HCT116 (cell line): ENCODE measurements at regions not wholly inside any gene's neighbourhood (a gene's known extent, or its start where the extent isn't known, plus 50 kb on each side); places are given as distances from the start of the nearest gene placed in this dataset.
"Not testable (repeated sequence)": the region's sequence is repeated elsewhere in the genome, so short reads cannot be mapped to it uniquely, and the experiment has no call there.

Source experiments
- ATAC-seq: fragments of 200-7000 bp; cut with Tn5 transposase; 2 replicates; pipeline ENCODE4 v1.9.1; 2020; ENCODE audit warnings: mild to moderate bottlenecking, moderate library complexity
- BruUV-seq: library from RNA; stranded (reverse); fragments of 400-500 nt; replicated peaks from 2 replicates; lab custom pipeline; 2021; lab: Mats Ljungman, UMichigan
- CTCF ChIA-PET: fragments of 300-600 bp; sonication (Branson Sonifier 250); formaldehyde crosslinking; loops from one replicate; lab custom pipeline; 2021; ENCODE audit warnings: antibody characterized with exemption; lab: Charles Lee
- POLR2A ChIA-PET: fragments of 300-600, 350-600 bp; sonication (Branson Sonifier 250); formaldehyde crosslinking; loops from one replicate; lab custom pipeline; 2021; ENCODE audit warnings: antibody characterized with exemption; lab: Charles Lee
- RAD21 ChIA-PET, 2 experiments: fragments of 300-600 bp; sonication (Branson Sonifier 250); formaldehyde crosslinking; loops; one replicate each; lab custom pipeline; 2023; ENCODE audit warnings: low total read pairs in 2 of 2; ENCODE audit not compliant: uncharacterized antibody in 2 of 2, unreplicated experiment in 2 of 2, low non-redundant PET in 1 of 2; lab: Charles Lee
- DNase-seq: peaks from one replicate; pipeline ENCODE4 v3.0.0-alpha.2; 2010; ENCODE audit warnings: low read depth, low spot score
- H2AFZ ChIP-seq: fragments of 200-600 bp; shearing (Covaris generic), sonication (generic); 2 replicates; pipeline ENCODE4 v1.6.1; 2017; ENCODE audit warnings: low read depth, mixed run types, mixed read lengths, antibody characterized with exemption, low read length; ENCODE audit not compliant: poor library complexity, severe bottlenecking
- H3K27ac ChIP-seq: 2 replicates; pipeline ENCODE4 v1.5.1; 2012; ENCODE audit warnings: low read depth, low read length
- H3K27me3 ChIP-seq: fragments of 200-600 bp; sonication (generic); 2 replicates; pipeline ENCODE4 v1.6.1; 2016; ENCODE audit warnings: mixed run types, low read length, mixed read lengths; ENCODE audit not compliant: insufficient read depth
- H3K36me3 ChIP-seq, 2 experiments: fragments of 200-500 bp in 1 of 2; fragments of 200-600 bp in 1 of 2; sonication (Bioruptor generic) in 1 of 2; sonication (generic) in 1 of 2; 2 replicates each; pipeline versions ENCODE4 v1.5.1 to v1.6.1; 2014 to 2016; ENCODE audit warnings: low read length in 2 of 2, inconsistent platforms in 1 of 2, mixed read lengths in 1 of 2, mixed run types in 1 of 2; ENCODE audit not compliant: insufficient read depth in 2 of 2, control insufficient read depth in 1 of 2
- H3K4me1 ChIP-seq, 2 experiments: fragments of 200-600 bp in 1 of 2; sonication (generic) in 1 of 2; 2 replicates each; pipeline versions ENCODE4 v1.5.1 to v1.6.1; 2012 to 2017; ENCODE audit warnings: low read length in 2 of 2, inconsistent platforms in 1 of 2, mild to moderate bottlenecking in 1 of 2, mixed read lengths in 1 of 2, mixed run types in 1 of 2, moderate library complexity in 1 of 2; ENCODE audit not compliant: insufficient read depth in 2 of 2, control insufficient read depth in 1 of 2
- H3K4me2 ChIP-seq: fragments of 200-600 bp; sonication (generic); 2 replicates; pipeline ENCODE4 v1.6.1; 2017; ENCODE audit warnings: mixed run types, low read length, mixed read lengths
- H3K4me3 ChIP-seq, 2 experiments: fragments of 200-600 bp in 1 of 2; sonication (generic) in 1 of 2; replicated peaks in 1 of 2; 2 replicates each; pipeline ENCODE4 v1.5.1; 2011 to 2016; ENCODE audit warnings: low read length in 2 of 2, control low read depth in 1 of 2, low read depth in 1 of 2, mild to moderate bottlenecking in 1 of 2, mixed read lengths in 1 of 2, mixed run types in 1 of 2
- H3K79me2 ChIP-seq: fragments of 200-600 bp; sonication (generic); 2 replicates; pipeline ENCODE4 v1.6.1; 2017; ENCODE audit warnings: mild to moderate bottlenecking, mixed run types, low read length, moderate library complexity, mixed read lengths; ENCODE audit not compliant: insufficient read depth
- H3K9ac ChIP-seq: fragments of 200-600 bp; sonication (generic); 2 replicates; pipeline ENCODE4 v1.6.1; 2016; ENCODE audit warnings: low read length, mixed read lengths
- H3K9me2 ChIP-seq: fragments of 200-600 bp; sonication (generic), shearing (Covaris generic); 2 replicates; pipeline ENCODE4 v1.6.1; 2017; ENCODE audit warnings: mixed run types, mild to moderate bottlenecking, moderate library complexity; ENCODE audit not compliant: insufficient read depth
- H3K9me3 ChIP-seq, 2 experiments: fragments of 200-500 bp in 1 of 2; fragments of 200-600 bp in 1 of 2; sonication (Bioruptor generic) in 1 of 2; sonication (generic) in 1 of 2; 2 replicates each; pipeline ENCODE4 v1.6.1; 2014 to 2017; ENCODE audit warnings: low read length in 2 of 2, mixed read lengths in 2 of 2, inconsistent platforms in 1 of 2, low read depth in 1 of 2, mild to moderate bottlenecking in 1 of 2, mixed run types in 1 of 2, moderate library complexity in 1 of 2; ENCODE audit not compliant: control insufficient read depth in 1 of 2, insufficient read depth in 1 of 2
- H4K20me1 ChIP-seq: fragments of 200-600 bp; sonication (generic), shearing (Covaris generic); 2 replicates; pipeline ENCODE4 v1.6.1; 2017; ENCODE audit warnings: mixed run types, mild to moderate bottlenecking, moderate library complexity; ENCODE audit not compliant: insufficient read depth
- CBX3 ChIP-seq: IDR thresholded peaks from 2 replicates; pipeline ENCODE4 v1.6.1; 2012; ENCODE audit warnings: low read depth
- CEBPB ChIP-seq: IDR thresholded peaks from 2 replicates; pipeline ENCODE4 v1.6.1; 2012; ENCODE audit warnings: low read depth
- EGR1 ChIP-seq: IDR thresholded peaks from 2 replicates; pipeline ENCODE4 v1.6.1; 2012; ENCODE audit warnings: low read depth
- EZH2 ChIP-seq: fragments of 200-600 bp; sonication (generic); IDR thresholded peaks from 2 replicates; pipeline ENCODE4 v1.6.1; 2017; ENCODE audit warnings: antibody characterized with exemption, mixed run types
- JUND ChIP-seq: IDR thresholded peaks from 2 replicates; pipeline ENCODE4 v1.6.1; 2012
- SIN3A ChIP-seq: IDR thresholded peaks from 2 replicates; pipeline ENCODE4 v1.6.1; 2012; ENCODE audit warnings: low read depth
- SRF ChIP-seq: IDR thresholded peaks from 2 replicates; pipeline ENCODE4 v1.6.1; 2012; ENCODE audit warnings: low read depth
- TCF7L2 ChIP-seq: IDR thresholded peaks from 2 replicates; pipeline ENCODE4 v1.7.0; 2011; ENCODE audit warnings: borderline replicate concordance, inconsistent platforms; ENCODE audit not compliant: insufficient read depth, insufficient read length; ENCODE audit errors: extremely low read depth
- intact Hi-C: fragments of 100-400 bp; cut with micrococcal nuclease; formaldehyde crosslinking; loops from 2 replicates; pipeline ENCODE4 v1.10.0; 2022
- TF ChIP-seq, protein P1 (sequence below): IDR thresholded peaks from 2 replicates; pipeline ENCODE4 v1.6.1; 2011; ENCODE audit warnings: mild to moderate bottlenecking, low read length, moderate library complexity; ENCODE audit not compliant: insufficient replicate concordance; ENCODE audit errors: extremely low read depth

DNA sequence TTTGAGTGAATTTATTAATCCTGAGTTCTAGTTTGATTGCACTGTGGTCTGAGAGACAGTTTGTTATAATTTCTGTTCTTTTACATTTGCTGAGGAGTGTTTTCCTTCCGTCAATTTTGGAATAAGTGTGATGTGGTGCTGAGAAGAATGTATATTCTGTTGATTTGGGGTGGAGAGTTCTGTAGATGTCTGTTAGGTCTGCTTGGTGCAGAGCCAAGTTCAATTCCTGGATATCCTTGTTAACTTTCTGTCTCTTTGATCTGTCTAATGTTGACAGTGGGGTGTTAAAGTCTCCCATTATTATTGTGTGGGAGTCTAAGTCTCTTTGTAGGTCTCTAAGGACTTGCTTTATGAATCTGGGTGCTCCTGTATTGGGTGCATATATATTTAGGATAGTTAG, 74.4 kb upstream of the BMP4 start:
- DNase-seq, RAD21 ChIA-PET, ATAC-seq, H3K9me2 ChIP-seq, BruUV-seq, H3K4me2 ChIP-seq, CTCF ChIA-PET, POLR2A ChIA-PET, H3K79me2 ChIP-seq, H3K4me3 ChIP-seq, H3K27me3 ChIP-seq, H3K27ac ChIP-seq, H3K4me1 ChIP-seq, H2AFZ ChIP-seq, H3K9ac ChIP-seq, H4K20me1 ChIP-seq, intact Hi-C loops, H3K36me3 ChIP-seq: not testable (repeated sequence)
- peaks cover 9 to 15% of the 10 kb centered on the region in 2 experiments; a peak in 3 of 4 replicates for H3K9me3 ChIP-seq

DNA sequence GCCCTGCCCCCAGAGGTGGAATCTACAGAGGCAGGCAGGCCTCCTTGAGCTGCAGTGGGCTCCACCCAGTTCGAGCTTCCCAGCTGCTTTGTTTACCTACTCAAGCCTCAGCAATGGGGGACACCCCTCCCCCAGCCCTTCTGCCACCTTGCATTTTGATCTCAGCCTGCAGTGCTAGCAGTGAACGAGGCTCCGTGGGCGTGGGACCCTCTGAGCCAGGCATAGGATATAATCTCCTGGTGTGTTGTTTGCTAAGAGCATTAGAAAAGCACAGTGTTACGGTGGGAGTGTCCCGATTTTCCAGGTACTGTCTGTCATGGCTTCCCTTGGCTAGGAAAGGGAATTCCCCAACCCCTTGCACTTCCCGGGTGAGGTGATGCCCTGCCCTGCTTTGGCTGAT, 76.7 kb upstream of the BMP4 start:
- H4K20me1 ChIP-seq, POLR2A ChIA-PET, H2AFZ ChIP-seq, BruUV-seq, H3K36me3 ChIP-seq, H3K4me3 ChIP-seq, DNase-seq, H3K27ac ChIP-seq, RAD21 ChIA-PET, CTCF ChIA-PET, H3K79me2 ChIP-seq, ATAC-seq, intact Hi-C loops, H3K27me3 ChIP-seq, H3K4me2 ChIP-seq, H3K9ac ChIP-seq, H3K4me1 ChIP-seq, H3K9me2 ChIP-seq: not testable (repeated sequence)
- peaks cover 9 to 15% of the 10 kb centered on the region in 2 experiments; a peak in 3 of 4 replicates for H3K9me3 ChIP-seq

DNA sequence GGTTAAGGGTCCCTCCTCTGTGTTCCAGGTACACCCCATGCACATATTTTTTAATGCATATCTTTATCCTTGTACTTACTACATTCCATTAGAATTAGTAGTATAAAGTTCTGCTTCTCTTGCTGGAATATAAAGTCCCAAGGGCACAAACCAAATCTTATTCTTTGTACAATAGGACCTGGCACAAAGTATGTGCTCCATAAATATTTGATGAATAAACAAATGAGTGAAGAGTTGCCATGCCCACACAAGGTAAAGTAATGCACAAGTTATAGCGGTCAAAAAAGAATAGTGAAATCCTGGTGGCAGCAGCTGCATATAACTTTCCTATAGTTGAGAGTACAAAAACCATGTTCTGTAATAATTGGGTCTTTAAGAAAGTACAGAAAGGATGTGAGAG, 82.1 kb upstream of the BMP4 start:
- ChIA-PET RAD21 (no interaction called here), POLR2A (no interaction called here), CTCF (no interaction called here)
- Histone ChIP-seq H3K9ac (no peak overlapping the region), H2AFZ (no peak overlapping the region), H3K36me3 (no peaks in the 10 kb centered on the region), H3K4me1 (no peaks in the 10 kb centered on the region; a peak in 1 of 4 replicates), H3K79me2 (no peaks in the 10 kb centered on the region), H3K27me3 (no peaks in the 10 kb centered on the region), H3K27ac (no peak overlapping the region), H3K4me2 (no peak overlapping the region), H3K4me3 (no peak overlapping the region), H3K9me3 (peaks cover 9 to 12% of the 10 kb centered on the region in 2 experiments; a peak in 3 of 4 replicates), H3K9me2 (no peaks in the 10 kb centered on the region), H4K20me1 (no peaks in the 10 kb centered on the region)
- ATAC-seq (no peak), DNase-seq (no peak)
- intact Hi-C loops = no loop called here
- no TSS peak for BruUV-seq
- no peak for TF ChIP-seq EZH2
- TF ChIP-seq EGR1 = no peak
- TF ChIP-seq TCF7L2 = no peak
- no peak for TF ChIP-seq CEBPB
- TF ChIP-seq, protein P1, sequence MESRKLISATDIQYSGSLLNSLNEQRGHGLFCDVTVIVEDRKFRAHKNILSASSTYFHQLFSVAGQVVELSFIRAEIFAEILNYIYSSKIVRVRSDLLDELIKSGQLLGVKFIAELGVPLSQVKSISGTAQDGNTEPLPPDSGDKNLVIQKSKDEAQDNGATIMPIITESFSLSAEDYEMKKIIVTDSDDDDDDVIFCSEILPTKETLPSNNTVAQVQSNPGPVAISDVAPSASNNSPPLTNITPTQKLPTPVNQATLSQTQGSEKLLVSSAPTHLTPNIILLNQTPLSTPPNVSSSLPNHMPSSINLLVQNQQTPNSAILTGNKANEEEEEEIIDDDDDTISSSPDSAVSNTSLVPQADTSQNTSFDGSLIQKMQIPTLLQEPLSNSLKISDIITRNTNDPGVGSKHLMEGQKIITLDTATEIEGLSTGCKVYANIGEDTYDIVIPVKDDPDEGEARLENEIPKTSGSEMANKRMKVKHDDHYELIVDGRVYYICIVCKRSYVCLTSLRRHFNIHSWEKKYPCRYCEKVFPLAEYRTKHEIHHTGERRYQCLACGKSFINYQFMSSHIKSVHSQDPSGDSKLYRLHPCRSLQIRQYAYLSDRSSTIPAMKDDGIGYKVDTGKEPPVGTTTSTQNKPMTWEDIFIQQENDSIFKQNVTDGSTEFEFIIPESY = no peak
- TF ChIP-seq CBX3 = no peak
- no peak for TF ChIP-seq JUND
- TF ChIP-seq SRF = no peak
- TF ChIP-seq SIN3A = no peak
